ENCODE measurements at regions not wholly inside any gene's neighbourhood (a gene's known extent, or its start where the extent isn't known, plus 50 kb on each side); places are given as distances from the start of the nearest gene placed in this dataset.
"Not testable (repeated sequence)": the region's sequence is repeated elsewhere in the genome, so short reads cannot be mapped to it uniquely, and the experiment has no call there.

DNA sequence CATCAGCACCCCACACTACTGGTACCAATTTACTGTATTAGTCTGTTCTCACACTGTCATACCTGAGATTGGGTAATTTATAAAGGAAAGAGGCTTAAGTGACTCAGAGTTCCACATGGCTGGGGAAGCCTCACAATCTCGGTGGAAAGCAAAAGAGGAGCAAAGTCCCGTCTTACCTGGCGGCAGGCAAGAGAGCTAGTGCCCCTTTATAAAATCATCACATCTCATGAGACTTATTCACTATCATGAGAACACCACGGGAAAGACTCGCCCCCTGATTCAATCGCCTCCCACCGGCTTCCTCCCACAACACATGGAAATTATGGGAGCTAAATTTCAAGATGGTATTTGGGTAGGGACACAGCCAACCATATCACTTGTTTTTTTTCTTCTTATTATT, 717.2 kb downstream of the TRIB2 start:
- in situ Hi-C loops (cut with MboI; ENCODE audit: low pct_unique_long_range_greater_than_20kb in 2 of 9, low sequenced_read_pairs in 9 of 9, unreplicated experiment in 9 of 9), result no loop called here
- H3K4me1 ChIP-seq (replicated peaks in 1 of 2), result peaks cover 3 to 6% of the 10 kb centered on the region in 2 donors
- ATAC-seq (replicated peaks in 6 of 8), result no peak
- H3K4me3 ChIP-seq, result no peak overlapping the region
- no peak overlapping the region for H3K27ac ChIP-seq
- 50 to 96% (median 82%) methylated on average over 3 to 7 of the region's 7 CpGs; no CpG with 5 or more reads in 1 of the 10 experiments for WGBS, 10 experiments

DNA sequence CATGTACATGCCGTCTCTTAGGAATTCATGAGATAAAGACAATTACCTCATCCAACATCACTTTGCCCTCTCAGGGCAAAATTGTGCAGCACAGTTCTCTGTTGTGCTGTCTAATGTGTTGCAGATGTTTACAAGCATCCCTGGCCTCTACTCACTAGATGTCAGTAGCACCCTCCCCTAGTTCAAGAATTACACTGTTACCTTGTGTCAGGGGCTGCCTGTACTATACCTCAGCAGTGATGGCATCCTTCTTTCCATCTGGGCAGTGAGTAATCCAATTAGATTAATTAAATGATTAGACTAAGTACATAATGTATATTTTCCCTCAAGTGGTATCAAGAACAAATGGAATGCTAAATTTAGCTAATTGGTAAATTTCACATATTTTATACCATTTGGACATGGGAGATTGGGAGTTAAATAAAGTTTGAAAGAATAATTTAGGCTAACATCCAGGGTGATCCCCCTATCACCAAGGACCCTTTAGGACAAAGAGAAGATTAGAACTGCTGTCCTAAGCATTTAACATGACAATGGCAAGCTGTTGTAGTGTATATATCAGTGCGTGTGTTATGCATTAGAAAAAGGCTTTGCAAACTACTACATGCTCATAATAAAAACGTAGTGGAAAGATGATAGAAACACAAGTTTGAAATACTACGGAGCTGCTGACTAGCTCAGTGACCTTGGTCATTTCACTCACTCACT, 727.0 kb downstream of the TRIB2 start:
- whole genome bisulfite sequencing, 10 experiments, result 10 to 63% (median 30%) methylated on average over 1 to 4 of the region's 4 CpGs; no CpG with 5 or more reads in 2 of the 10 experiments
- in situ Hi-C loops (cut with MboI; ENCODE audit: low pct_unique_long_range_greater_than_20kb in 2 of 9, low sequenced_read_pairs in 9 of 9, unreplicated experiment in 9 of 9); H3K27ac ChIP-seq; H3K4me3 ChIP-seq; H3K4me1 ChIP-seq (replicated peaks in 1 of 2): not testable (repeated sequence)
- peak; percentile 42 to 91 (median 64) for ATAC-seq (replicated peaks in 6 of 8)

DNA sequence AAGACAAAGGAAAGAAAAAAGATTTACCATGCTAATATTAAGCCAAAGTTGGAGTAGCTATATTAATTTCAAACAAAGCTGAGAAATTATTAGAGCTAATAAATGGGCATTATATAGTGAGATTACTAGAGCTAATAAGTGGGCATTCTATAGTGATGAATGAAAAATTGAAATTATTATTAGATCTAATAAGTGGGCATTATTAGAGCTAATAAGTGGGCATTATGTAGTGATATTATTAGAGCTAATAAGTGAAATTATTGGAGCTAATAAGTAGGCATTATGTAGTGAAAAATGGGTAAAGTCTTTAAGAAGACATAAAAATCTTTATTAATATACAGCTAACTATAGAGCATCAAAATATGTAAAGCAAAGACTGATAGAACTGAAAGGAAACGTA, 745.7 kb downstream of the TRIB2 start:
- peaks cover 0 to 7% of the 10 kb centered on the region in 2 donors for H3K4me1 ChIP-seq (replicated peaks in 1 of 2)
- no peak overlapping the region for H3K4me3 ChIP-seq
- in situ Hi-C loops (cut with MboI; ENCODE audit: low pct_unique_long_range_greater_than_20kb in 2 of 9, low sequenced_read_pairs in 9 of 9, unreplicated experiment in 9 of 9), result no loop called here
- no peak for ATAC-seq (replicated peaks in 6 of 8)
- 0 to 100% (median 71%) methylated on average over 1 of the region's 1 CpG; no CpG with 5 or more reads in 1 of the 10 experiments for WGBS, 10 experiments
- H3K27ac ChIP-seq, result no peak overlapping the region

DNA sequence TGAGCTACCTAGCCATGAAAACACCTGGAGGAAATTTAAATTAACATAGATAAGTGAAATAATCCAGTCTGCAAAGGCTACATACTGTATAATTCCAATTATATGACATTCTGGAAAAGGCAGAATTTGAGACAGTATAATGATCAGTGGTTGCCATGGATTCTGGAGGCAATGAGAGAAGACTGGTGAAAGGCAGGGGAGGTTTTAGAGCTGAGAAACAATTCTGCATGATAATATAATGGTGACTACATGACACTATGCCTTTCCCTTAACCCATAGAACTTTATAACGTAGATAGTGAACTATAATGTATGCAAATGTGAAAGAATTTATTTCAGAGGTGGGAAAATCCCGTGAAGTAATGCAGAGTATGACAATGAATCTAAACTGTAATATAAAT, 749.3 kb downstream of the TRIB2 start:
- Histone ChIP-seq H3K4me3 (no peak overlapping the region), H3K4me1 (replicated peaks in 1 of 2) (peaks cover 0 to 7% of the 10 kb centered on the region in 2 donors), H3K27ac (no peak overlapping the region)
- ATAC-seq (replicated peaks in 6 of 8), result peak in 3 of 8 experiments; percentile 28 to 55 (median 33)
- WGBS, 10 experiments, result 0 to 48% (median 17%) methylated on average over 1 to 2 of the region's 2 CpGs
- in situ Hi-C loops (cut with MboI; ENCODE audit: low pct_unique_long_range_greater_than_20kb in 2 of 9, low sequenced_read_pairs in 9 of 9, unreplicated experiment in 9 of 9), result no loop called here

DNA sequence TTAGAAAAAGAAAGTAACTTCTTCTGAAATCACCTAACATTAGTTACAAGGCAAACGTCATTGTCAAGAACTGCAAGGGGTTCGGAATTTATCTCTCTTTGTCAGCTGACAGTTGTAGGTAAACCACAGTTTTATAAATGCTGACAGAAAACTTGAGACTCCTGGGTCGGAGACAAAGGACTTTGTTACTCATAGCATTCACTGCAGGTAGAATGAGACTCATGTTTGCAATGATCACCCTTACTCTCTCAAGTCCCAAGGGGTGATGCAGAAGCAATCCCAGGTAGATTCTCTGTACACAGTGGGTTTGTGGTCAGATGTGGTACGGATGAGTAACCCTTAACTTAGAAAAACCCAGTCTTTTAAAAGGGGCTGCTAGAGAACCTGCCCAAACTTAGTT, 757.8 kb downstream of the TRIB2 start:
- no peak for ATAC-seq (replicated peaks in 6 of 8)
- in situ Hi-C loops (cut with MboI; ENCODE audit: low pct_unique_long_range_greater_than_20kb in 2 of 9, low sequenced_read_pairs in 9 of 9, unreplicated experiment in 9 of 9), result no loop called here
- H3K4me3 ChIP-seq, result no peak overlapping the region
- 0 to 100% (median 71%) methylated on average over 1 to 4 of the region's 4 CpGs; no CpG with 5 or more reads in 1 of the 10 experiments for WGBS, 10 experiments
- H3K4me1 ChIP-seq (replicated peaks in 1 of 2), result no peaks in the 10 kb centered on the region
- H3K27ac ChIP-seq, result no peak overlapping the region

DNA sequence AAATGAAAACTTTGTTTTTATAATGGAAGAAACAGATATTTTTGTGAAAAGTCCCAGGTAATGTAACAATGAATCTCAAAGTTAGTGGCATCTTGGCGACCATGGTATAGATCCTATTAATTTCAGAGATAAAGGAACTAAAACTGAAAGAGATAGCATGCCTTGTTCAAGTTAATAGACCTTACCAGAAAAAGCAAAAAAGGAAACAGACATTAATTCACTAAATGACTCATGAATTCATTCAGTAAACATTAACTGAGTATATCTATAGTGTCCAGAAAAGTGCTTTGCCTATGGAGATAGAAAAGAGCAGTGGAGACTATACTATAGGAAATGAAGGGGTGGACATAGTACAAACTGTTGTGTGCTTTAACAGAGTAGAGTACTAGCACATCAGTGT, 763.3 kb downstream of the TRIB2 start:
- Histone ChIP-seq H3K27ac (no peak overlapping the region), H3K4me3 (no peak overlapping the region), H3K4me1 (replicated peaks in 1 of 2) (no peaks in the 10 kb centered on the region)
- WGBS, 10 experiments, result 0 to 100% (median 58%) methylated on average over 1 of the region's 1 CpG
- no peak for ATAC-seq (replicated peaks in 6 of 8)
- in situ Hi-C loops (cut with MboI; ENCODE audit: low pct_unique_long_range_greater_than_20kb in 2 of 9, low sequenced_read_pairs in 9 of 9, unreplicated experiment in 9 of 9), result no loop called here

DNA sequence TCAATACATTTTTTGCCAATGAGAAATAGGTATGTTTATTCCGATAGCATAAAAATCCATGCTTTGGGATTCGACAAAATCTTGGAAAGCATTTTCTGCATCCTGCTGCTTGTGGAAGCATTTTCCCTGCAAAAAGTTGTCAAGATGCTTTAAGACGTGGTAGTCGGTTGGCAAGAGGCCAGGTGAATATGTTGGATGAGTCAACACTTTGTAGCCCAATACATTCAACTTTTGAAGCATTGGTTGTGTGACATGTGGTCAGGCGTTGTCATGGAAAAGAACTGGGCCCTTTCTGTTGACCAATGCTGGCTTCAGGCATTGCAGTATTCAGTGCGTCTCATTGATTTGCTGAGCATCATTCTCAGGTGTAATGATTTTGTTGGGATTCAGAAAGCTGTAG, 764.5 kb downstream of the TRIB2 start:
- H3K4me3 ChIP-seq, result no peak overlapping the region
- 53 to 100% (median 100%) methylated on average over 1 to 5 of the region's 6 CpGs; no CpG with 5 or more reads in 3 of the 10 experiments for WGBS, 10 experiments
- H3K27ac ChIP-seq, result no peak overlapping the region
- H3K4me1 ChIP-seq (replicated peaks in 1 of 2), result no peaks in the 10 kb centered on the region
- ATAC-seq (replicated peaks in 6 of 8), result no peak
- in situ Hi-C loops (cut with MboI; ENCODE audit: low pct_unique_long_range_greater_than_20kb in 2 of 9, low sequenced_read_pairs in 9 of 9, unreplicated experiment in 9 of 9), result no loop called here

DNA sequence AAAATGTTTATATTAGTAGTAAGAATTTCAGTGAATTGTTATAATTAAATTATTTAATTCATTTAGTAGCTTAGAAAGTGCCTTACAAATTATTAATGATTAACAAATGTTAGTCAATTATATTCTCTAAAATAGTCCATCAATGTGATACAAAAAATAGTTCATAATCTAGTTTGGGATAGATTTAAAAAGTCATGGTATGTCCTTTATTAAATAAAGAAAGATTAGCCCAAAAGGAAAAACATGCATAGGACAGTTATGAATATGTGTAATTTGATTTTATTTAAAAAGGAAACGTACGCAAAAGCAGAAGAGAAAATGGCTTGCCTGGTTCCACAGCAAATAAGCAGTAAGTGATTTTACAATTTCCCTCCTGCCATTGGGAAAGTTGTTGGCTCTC, 768.5 kb downstream of the TRIB2 start:
- H3K4me3 ChIP-seq, result no peak overlapping the region
- no peak overlapping the region for H3K27ac ChIP-seq
- H3K4me1 ChIP-seq (replicated peaks in 1 of 2), result no peaks in the 10 kb centered on the region
- 55 to 100% (median 87%) methylated on average over 2 of the region's 2 CpGs; no CpG with 5 or more reads in 3 of the 10 experiments for WGBS, 10 experiments
- in situ Hi-C loops (cut with MboI; ENCODE audit: low pct_unique_long_range_greater_than_20kb in 2 of 9, low sequenced_read_pairs in 9 of 9, unreplicated experiment in 9 of 9), result no loop called here
- ATAC-seq (replicated peaks in 6 of 8), result no peak

DNA sequence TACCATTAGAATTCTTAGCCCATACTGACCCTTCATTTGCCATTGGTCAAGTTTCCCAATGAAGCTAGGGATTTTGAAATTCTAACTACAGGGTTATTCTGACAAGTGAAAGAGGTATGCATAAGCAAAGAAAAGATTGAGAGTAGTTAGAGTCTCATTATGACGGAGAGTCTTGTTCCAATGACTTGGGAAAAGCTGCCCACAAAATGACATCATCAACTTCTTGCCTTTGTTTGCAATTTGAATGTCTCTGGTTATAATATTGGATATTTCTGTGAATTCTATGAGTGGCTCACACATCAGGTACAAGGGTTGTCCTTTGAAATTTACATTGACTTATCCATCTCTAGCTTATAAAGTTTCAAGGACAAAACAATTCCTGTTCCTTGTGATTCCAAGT, 772.2 kb downstream of the TRIB2 start:
- Histone ChIP-seq H3K27ac (no peak overlapping the region), H3K4me3 (no peak overlapping the region), H3K4me1 (replicated peaks in 1 of 2) (no peaks in the 10 kb centered on the region)
- ATAC-seq (replicated peaks in 6 of 8), result no peak
- in situ Hi-C loops (cut with MboI; ENCODE audit: low pct_unique_long_range_greater_than_20kb in 2 of 9, low sequenced_read_pairs in 9 of 9, unreplicated experiment in 9 of 9), result no loop called here
- 60 to 100% (median 89%) methylated on average over 1 of the region's 1 CpG; no CpG with 5 or more reads in 2 of the 10 experiments for WGBS, 10 experiments

DNA sequence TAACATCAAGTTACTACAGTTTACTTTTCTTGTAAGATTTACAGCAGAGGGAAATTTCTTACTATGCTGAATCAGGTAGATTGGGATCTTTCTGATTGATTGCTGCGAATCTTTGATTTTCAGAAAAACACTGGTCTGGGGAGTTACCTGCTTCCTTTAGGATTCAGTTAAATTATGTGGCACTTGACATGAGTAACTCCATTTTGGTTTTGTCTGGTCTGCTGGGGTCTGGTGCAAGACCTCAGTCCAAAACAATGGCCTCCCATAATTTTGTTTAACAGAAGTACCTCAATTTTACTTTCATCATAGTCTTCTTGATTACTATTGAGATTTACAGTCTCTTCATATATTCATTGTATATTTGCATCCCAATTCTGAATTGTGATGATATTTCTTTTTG, 775.5 kb downstream of the TRIB2 start:
- in situ Hi-C loops (cut with MboI; ENCODE audit: low pct_unique_long_range_greater_than_20kb in 2 of 9, low sequenced_read_pairs in 9 of 9, unreplicated experiment in 9 of 9), result no loop called here
- H3K27ac ChIP-seq, result no peak overlapping the region
- WGBS, 10 experiments, result 0 to 100% (median 86%) methylated on average over 1 of the region's 1 CpG; no CpG with 5 or more reads in 3 of the 10 experiments
- no peak for ATAC-seq (replicated peaks in 6 of 8)
- H3K4me1 ChIP-seq (replicated peaks in 1 of 2), result no peaks in the 10 kb centered on the region
- H3K4me3 ChIP-seq, result no peak overlapping the region

DNA sequence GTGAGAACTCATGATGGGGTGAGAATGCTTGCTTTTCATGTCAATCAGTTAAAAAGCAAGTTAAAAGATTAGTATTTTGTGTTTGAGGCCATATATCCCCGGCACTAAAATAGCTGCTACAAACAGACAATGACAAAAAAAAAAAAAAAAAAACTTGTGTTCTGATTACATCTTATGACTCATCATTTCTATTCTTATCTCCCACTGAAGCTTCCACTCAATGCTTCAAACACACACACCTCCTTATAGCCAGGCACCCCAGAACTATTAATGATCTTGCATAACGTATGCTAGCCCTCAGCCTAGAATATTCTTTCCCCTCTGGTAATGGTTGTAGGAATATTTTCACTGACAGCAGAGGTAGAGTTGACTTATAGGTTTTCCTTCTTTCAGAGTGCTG, 778.3 kb downstream of the TRIB2 start:
- in situ Hi-C loops (cut with MboI; ENCODE audit: low pct_unique_long_range_greater_than_20kb in 2 of 9, low sequenced_read_pairs in 9 of 9, unreplicated experiment in 9 of 9), result no loop called here
- ATAC-seq (replicated peaks in 6 of 8), result peak in 4 of 8 experiments; percentile 56 to 80 (median 62)
- no peak overlapping the region for H3K27ac ChIP-seq
- WGBS, 10 experiments, result 0 to 100% (median 76%) methylated on average over 1 to 2 of the region's 2 CpGs
- no peak overlapping the region for H3K4me3 ChIP-seq
- H3K4me1 ChIP-seq (replicated peaks in 1 of 2), result no peaks in the 10 kb centered on the region

DNA sequence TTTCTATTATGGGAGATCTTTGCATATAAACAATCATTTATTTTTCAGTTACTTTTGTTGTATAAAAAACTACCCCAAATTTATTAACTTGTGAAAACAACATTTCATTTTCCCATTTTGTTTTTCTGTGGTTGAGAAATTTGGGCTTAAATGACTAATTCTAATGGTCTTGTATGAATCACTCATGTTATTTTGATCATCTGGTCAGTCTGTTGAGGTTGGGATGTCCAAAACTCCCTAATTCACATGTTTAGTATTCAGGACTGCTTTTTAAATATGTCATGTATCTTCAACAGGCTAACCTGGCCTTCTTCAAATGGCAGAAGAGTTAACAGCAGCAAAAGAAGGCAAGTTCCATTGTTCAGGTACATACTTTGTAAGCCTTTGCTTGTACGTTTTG, 788.1 kb downstream of the TRIB2 start:
- H3K4me3 ChIP-seq, result no peak overlapping the region

DNA sequence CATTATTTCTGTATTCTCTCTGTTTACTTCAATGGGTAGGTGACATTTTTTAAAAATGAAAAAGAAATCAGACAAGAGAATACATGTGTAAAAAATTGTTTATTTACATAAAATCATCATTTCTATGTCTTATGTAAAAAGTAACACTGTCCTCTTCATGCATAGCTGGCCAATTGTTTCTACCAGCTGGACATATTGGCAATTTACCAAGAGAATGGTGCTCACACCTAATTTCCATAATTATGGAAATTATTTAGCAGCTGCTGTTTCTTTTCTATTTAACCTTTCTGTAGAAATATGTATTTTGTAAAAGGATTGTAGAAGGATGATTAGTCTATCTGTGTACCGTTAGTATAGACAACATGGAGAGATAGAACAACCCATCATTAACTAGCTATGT, 791.9 kb downstream of the TRIB2 start:
- WGBS, 10 experiments, result 33 to 100% (median 85%) methylated on average over 1 of the region's 1 CpG; no CpG with 5 or more reads in 2 of the 10 experiments
- no peak overlapping the region for H3K4me3 ChIP-seq
- in situ Hi-C loops (cut with MboI; ENCODE audit: low pct_unique_long_range_greater_than_20kb in 2 of 9, low sequenced_read_pairs in 9 of 9, unreplicated experiment in 9 of 9), result no loop called here
- no peak overlapping the region for H3K27ac ChIP-seq
- peak in 1 of 8 experiments; percentile 12 for ATAC-seq (replicated peaks in 6 of 8)
- H3K4me1 ChIP-seq (replicated peaks in 1 of 2), result peaks cover 0 to 6% of the 10 kb centered on the region in 2 donors

More for the DNA sequence above, 788.1 kb downstream of the TRIB2 start:
- H3K4me1 ChIP-seq (replicated peaks in 1 of 2), result peaks cover 0 to 6% of the 10 kb centered on the region in 2 donors
- no peak for ATAC-seq (replicated peaks in 6 of 8)
- in situ Hi-C loops (cut with MboI; ENCODE audit: low pct_unique_long_range_greater_than_20kb in 2 of 9, low sequenced_read_pairs in 9 of 9, unreplicated experiment in 9 of 9), result no loop called here
- no peak overlapping the region for H3K27ac ChIP-seq
- WGBS, 10 experiments, result 0 to 100% (median 51%) methylated on average over 1 of the region's 1 CpG; no CpG with 5 or more reads in 4 of the 10 experiments

DNA sequence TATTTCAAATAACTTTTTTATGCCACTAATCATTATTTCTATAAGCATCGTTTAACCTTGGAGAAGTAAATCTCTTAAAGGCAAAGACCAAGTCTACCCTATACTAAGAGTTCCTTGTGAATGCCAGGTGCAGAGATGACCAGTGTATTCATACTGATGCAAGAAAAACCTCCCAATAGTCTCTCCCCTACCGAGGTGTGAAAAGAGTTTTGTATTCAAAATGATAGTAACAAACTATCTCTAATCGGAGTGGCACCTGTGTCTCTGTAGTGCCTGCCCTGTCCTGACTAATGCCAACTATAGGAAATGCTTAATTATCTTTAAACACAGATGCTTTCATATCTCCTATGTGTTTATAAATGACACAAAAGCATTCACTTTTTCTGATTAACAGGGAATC, 798.5 kb downstream of the TRIB2 start:
- WGBS, 10 experiments, result 0 to 90% (median 80%) methylated on average over 1 to 3 of the region's 3 CpGs; no CpG with 5 or more reads in 1 of the 10 experiments
- no peaks in the 10 kb centered on the region for H3K4me1 ChIP-seq (replicated peaks in 1 of 2)

More for the DNA sequence above, 798.5 kb downstream of the TRIB2 start:
- in situ Hi-C loops (cut with MboI; ENCODE audit: low pct_unique_long_range_greater_than_20kb in 2 of 9, low sequenced_read_pairs in 9 of 9, unreplicated experiment in 9 of 9), result no loop called here
- Histone ChIP-seq H3K27ac (no peak overlapping the region), H3K4me3 (no peak overlapping the region)
- no peak for ATAC-seq (replicated peaks in 6 of 8)
